ENCODE measurements at regions not wholly inside any gene's neighbourhood (a gene's known extent, or its start where the extent isn't known, plus 50 kb on each side); places are given as distances from the start of the nearest gene placed in this dataset.

DNA sequence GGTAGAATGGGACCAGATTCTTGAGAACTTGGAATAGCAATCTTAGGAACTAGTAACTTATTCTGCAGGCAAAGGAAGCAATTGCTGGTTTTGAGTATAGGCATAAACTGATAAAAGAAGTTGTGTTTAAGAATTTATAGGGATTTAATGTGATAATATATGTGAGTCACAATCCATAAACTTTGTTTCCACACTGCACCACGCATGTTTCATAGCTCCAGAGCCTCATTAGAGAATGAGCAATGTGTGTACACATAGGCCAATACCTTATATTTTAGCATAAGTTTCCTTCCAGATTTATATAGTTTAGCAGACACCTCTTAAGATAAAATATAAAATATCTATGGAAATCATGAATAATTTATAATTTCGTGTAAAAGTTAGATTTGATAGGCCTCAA is 175.5 kb upstream of the SEMA3A start:
- Histone ChIP-seq H3K36me3 (ENCODE audit: control insufficient read depth, insufficient read depth, low read length) (no peaks in the 10 kb centered on the region), H3K27me3 (ENCODE audit: control insufficient read depth, insufficient read depth, low read length) (no peaks in the 10 kb centered on the region), H3K4me3 (ENCODE audit: low read depth, low read length) (no peak overlapping the region)
- DNase-seq (ENCODE audit: low read depth) (peak; percentile 33), FAIRE-seq (no peak)
- TF ChIP-seq, protein P1, sequence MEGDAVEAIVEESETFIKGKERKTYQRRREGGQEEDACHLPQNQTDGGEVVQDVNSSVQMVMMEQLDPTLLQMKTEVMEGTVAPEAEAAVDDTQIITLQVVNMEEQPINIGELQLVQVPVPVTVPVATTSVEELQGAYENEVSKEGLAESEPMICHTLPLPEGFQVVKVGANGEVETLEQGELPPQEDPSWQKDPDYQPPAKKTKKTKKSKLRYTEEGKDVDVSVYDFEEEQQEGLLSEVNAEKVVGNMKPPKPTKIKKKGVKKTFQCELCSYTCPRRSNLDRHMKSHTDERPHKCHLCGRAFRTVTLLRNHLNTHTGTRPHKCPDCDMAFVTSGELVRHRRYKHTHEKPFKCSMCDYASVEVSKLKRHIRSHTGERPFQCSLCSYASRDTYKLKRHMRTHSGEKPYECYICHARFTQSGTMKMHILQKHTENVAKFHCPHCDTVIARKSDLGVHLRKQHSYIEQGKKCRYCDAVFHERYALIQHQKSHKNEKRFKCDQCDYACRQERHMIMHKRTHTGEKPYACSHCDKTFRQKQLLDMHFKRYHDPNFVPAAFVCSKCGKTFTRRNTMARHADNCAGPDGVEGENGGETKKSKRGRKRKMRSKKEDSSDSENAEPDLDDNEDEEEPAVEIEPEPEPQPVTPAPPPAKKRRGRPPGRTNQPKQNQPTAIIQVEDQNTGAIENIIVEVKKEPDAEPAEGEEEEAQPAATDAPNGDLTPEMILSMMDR (IDR thresholded peaks at IDR 0.05; ENCODE audit: insufficient read depth, low read length, severe bottlenecking), result no peak

DNA sequence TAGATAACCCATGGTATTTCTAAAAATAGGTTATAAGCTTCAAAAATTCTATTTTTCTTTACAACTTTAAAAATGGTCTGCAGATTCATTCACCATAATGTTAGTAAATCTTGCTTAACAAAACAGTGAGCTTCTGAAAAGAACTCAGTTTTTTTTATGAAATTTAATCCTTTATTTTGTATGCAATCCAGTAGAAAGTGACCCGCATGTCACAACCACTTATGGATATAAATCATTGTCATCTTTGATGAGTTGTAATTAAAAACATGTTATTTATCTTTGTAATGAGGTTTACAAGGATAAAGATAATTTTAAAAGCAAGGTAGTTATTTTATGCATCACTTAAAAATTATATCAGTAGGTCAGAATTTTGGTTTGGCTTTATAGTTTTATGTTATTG is 173.5 kb upstream of the SEMA3A start:
- Histone ChIP-seq H3K36me3 (ENCODE audit: control insufficient read depth, insufficient read depth, low read length) (no peaks in the 10 kb centered on the region), H3K4me3 (ENCODE audit: low read depth, low read length) (no peak overlapping the region), H3K27me3 (ENCODE audit: control insufficient read depth, insufficient read depth, low read length) (no peaks in the 10 kb centered on the region)
- DNase-seq (ENCODE audit: low read depth) (no peak), FAIRE-seq (no peak)
- TF ChIP-seq, protein P1 (IDR thresholded peaks at IDR 0.05; ENCODE audit: insufficient read depth, low read length, severe bottlenecking), result no peak

DNA sequence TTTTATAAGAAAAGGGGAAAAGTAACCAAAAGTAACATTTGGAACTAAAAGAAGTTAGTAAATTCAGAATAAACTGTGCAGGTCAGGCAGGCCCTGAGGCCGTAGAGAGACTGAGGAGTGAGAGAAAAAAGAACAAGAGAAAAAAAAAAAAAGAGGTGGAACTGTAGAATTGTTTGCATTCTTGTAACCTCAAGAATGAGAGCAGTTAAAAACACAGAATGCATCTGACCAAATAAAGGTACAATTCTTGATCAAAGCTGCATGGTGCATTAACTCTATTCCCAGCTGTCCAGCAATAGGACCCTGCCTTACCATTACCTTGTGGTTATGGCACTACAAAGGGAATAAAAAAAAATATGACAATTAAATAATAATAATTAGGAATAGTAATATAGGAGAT is 170.1 kb upstream of the SEMA3A start:
- no peak overlapping the region for H3K4me3 ChIP-seq (ENCODE audit: low read depth, low read length)
- FAIRE-seq (no peak), DNase-seq (ENCODE audit: low read depth) (no peak)
- no peaks in the 10 kb centered on the region for H3K27me3 ChIP-seq (ENCODE audit: control insufficient read depth, insufficient read depth, low read length)
- TF ChIP-seq, protein P1 (IDR thresholded peaks at IDR 0.05; ENCODE audit: insufficient read depth, low read length, severe bottlenecking), result no peak
- H3K36me3 ChIP-seq (ENCODE audit: control insufficient read depth, insufficient read depth, low read length), result no peaks in the 10 kb centered on the region

DNA sequence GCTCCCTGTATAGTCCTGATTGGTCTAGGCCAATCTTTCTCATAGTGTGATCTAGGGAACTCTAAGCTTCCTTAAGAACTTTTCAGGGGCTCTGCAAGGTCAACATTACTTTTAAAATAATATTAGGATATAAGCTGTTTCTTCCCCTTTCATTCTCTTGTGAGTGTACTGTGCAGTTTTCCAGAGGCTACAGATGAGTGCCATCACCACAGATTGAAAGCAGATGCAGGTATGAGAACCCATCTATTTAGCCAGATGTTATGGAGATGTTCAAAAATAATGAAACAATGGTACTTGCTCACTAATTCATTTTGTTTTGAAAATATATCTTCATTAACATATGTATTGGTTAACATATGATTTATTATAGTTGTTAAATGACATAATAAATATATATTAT is 169.2 kb upstream of the SEMA3A start:
- TF ChIP-seq, protein P1 (IDR thresholded peaks at IDR 0.05; ENCODE audit: insufficient read depth, low read length, severe bottlenecking), result no peak
- H3K27me3 ChIP-seq (ENCODE audit: control insufficient read depth, insufficient read depth, low read length), result no peaks in the 10 kb centered on the region
- H3K36me3 ChIP-seq (ENCODE audit: control insufficient read depth, insufficient read depth, low read length), result no peaks in the 10 kb centered on the region
- FAIRE-seq (no peak), DNase-seq (ENCODE audit: low read depth) (no peak)
- no peak overlapping the region for H3K4me3 ChIP-seq (ENCODE audit: low read depth, low read length)

DNA sequence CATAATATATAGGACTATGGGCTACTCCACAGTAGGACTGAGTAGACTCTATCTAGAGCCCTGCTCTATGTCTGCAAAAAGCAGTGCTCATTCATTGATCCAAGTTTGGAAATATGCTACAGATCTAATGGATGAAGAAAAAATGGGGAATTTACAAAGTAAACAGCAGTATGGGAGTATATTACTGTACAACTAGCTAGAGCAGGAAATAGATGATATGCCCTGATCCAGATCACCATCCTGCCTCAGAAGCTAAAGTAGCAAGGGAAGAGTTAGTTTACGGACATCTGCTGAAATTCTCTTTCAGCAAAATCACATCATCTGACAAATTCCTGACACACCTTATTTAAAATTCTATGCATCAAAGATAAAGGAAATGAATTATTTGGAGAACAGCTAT is 168.2 kb upstream of the SEMA3A start:
- FAIRE-seq, result no peak
- H3K4me3 ChIP-seq (ENCODE audit: low read depth, low read length), result no peak overlapping the region
- no peaks in the 10 kb centered on the region for H3K27me3 ChIP-seq (ENCODE audit: control insufficient read depth, insufficient read depth, low read length)
- H3K36me3 ChIP-seq (ENCODE audit: control insufficient read depth, insufficient read depth, low read length), result no peaks in the 10 kb centered on the region
- TF ChIP-seq, protein P1 (IDR thresholded peaks at IDR 0.05; ENCODE audit: insufficient read depth, low read length, severe bottlenecking), result no peak
- no peak for DNase-seq (ENCODE audit: low read depth)

DNA sequence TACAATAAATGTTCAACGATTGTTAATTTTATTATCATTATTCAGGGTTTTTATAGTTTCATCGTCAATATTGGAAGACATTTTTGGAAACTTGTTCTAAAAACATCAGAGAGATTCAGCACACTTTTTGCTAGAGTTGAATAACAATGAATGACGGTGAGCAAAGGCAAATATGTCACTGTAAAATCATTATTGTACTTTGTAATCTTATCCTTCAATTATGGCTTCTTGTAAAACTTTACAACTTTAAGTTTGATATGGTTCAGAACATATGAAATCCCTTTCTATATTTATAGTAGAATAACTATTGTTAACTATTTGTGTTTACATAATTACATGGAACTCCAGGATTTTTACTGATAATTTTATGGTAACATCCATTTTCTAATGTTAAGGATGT is 167.8 kb upstream of the SEMA3A start:
- TF ChIP-seq, protein P1 (IDR thresholded peaks at IDR 0.05; ENCODE audit: insufficient read depth, low read length, severe bottlenecking), result no peak
- Histone ChIP-seq H3K36me3 (ENCODE audit: control insufficient read depth, insufficient read depth, low read length) (no peaks in the 10 kb centered on the region), H3K27me3 (ENCODE audit: control insufficient read depth, insufficient read depth, low read length) (no peaks in the 10 kb centered on the region), H3K4me3 (ENCODE audit: low read depth, low read length) (no peak overlapping the region)
- FAIRE-seq (no peak), DNase-seq (ENCODE audit: low read depth) (no peak)

All from bronchial epithelial cell (primary cell).